ENCODE measurements at regions not wholly inside any gene's neighbourhood (a gene's known extent, or its start where the extent isn't known, plus 50 kb on each side); places are given as distances from the start of the nearest gene placed in this dataset.

- DNase-seq (ENCODE audit: low read depth) = no peak
- Histone ChIP-seq H3K27me3 (ENCODE audit: control insufficient read depth, insufficient read depth, low read length) (no peaks in the 10 kb centered on the region), H3K36me3 (ENCODE audit: control insufficient read depth, insufficient read depth, low read length) (no peaks in the 10 kb centered on the region), H3K4me3 (ENCODE audit: low read depth, low read length) (no peak overlapping the region)
- FAIRE-seq = no peak
- TF ChIP-seq CTCF (IDR thresholded peaks at IDR 0.05; ENCODE audit: insufficient read depth, low read length, severe bottlenecking) = no peak
Observed at GRCh38 chr10:117638664-117639200, 96.2 kb downstream of the EMX2 start.

GRCh38 chr10:117640406-117640805 is 97.9 kb downstream of the EMX2 start:
- Histone ChIP-seq H3K27me3 (ENCODE audit: control insufficient read depth, insufficient read depth, low read length) (no peaks in the 10 kb centered on the region), H3K4me3 (ENCODE audit: low read depth, low read length) (no peak overlapping the region), H3K36me3 (ENCODE audit: control insufficient read depth, insufficient read depth, low read length) (no peaks in the 10 kb centered on the region)
- FAIRE-seq (no peak), DNase-seq (ENCODE audit: low read depth) (no peak)
- TF ChIP-seq CTCF (IDR thresholded peaks at IDR 0.05; ENCODE audit: insufficient read depth, low read length, severe bottlenecking) = no peak

GRCh38 chr10:117646718-117647117 is 104.2 kb downstream of the EMX2 start:
- Histone ChIP-seq H3K36me3 (ENCODE audit: control insufficient read depth, insufficient read depth, low read length) (no peaks in the 10 kb centered on the region), H3K4me3 (ENCODE audit: low read depth, low read length) (no peak overlapping the region), H3K27me3 (ENCODE audit: control insufficient read depth, insufficient read depth, low read length) (no peaks in the 10 kb centered on the region)
- TF ChIP-seq CTCF (IDR thresholded peaks at IDR 0.05; ENCODE audit: insufficient read depth, low read length, severe bottlenecking) = no peak
- DNase-seq (ENCODE audit: low read depth) = no peak
- FAIRE-seq = no peak

GRCh38 chr10:117647306-117647705 is 104.8 kb downstream of the EMX2 start:
- no peak for DNase-seq (ENCODE audit: low read depth)
- no peak overlapping the region for H3K4me3 ChIP-seq (ENCODE audit: low read depth, low read length)
- H3K36me3 ChIP-seq (ENCODE audit: control insufficient read depth, insufficient read depth, low read length) = no peaks in the 10 kb centered on the region
- no peak for FAIRE-seq
- no peak for TF ChIP-seq CTCF (IDR thresholded peaks at IDR 0.05; ENCODE audit: insufficient read depth, low read length, severe bottlenecking)
- H3K27me3 ChIP-seq (ENCODE audit: control insufficient read depth, insufficient read depth, low read length) = no peaks in the 10 kb centered on the region

- no peak for TF ChIP-seq CTCF (IDR thresholded peaks at IDR 0.05; ENCODE audit: insufficient read depth, low read length, severe bottlenecking)
- Histone ChIP-seq H3K27me3 (ENCODE audit: control insufficient read depth, insufficient read depth, low read length) (no peaks in the 10 kb centered on the region), H3K36me3 (ENCODE audit: control insufficient read depth, insufficient read depth, low read length) (no peaks in the 10 kb centered on the region), H3K4me3 (ENCODE audit: low read depth, low read length) (no peak overlapping the region)
- FAIRE-seq (peak; percentile 58), DNase-seq (ENCODE audit: low read depth) (peak; percentile 25)
Observed at GRCh38 chr10:117651121-117651520, 108.6 kb downstream of the EMX2 start.
